Type B pancreatic cell (in vitro differentiated cells): ENCODE measurements at regions not wholly inside any gene's neighbourhood (a gene's known extent, or its start where the extent isn't known, plus 50 kb on each side); places are given as distances from the start of the nearest gene placed in this dataset.
A peak's percentile ranks its signal among the peaks of the same experiment; 100 is the strongest.

Source experiments
- DNase-seq: peaks from one replicate; pipeline ENCODE4 v3.0.0; 2021; ENCODE audit warnings: mixed read lengths; ENCODE audit not compliant: unreplicated experiment; ENCODE audit errors: extremely low spot score
- H3K27ac Mint-ChIP-seq: 2 replicates; pipeline ENCODE4 v1.8.0; 2021; ENCODE audit warnings: mild to moderate bottlenecking, mixed read lengths
- H3K27me3 Mint-ChIP-seq: 2 replicates; pipeline ENCODE4 v1.8.0; 2021; ENCODE audit warnings: mixed read lengths
- H3K36me3 Mint-ChIP-seq: 2 replicates; pipeline ENCODE4 v1.8.0; 2021; ENCODE audit warnings: mixed read lengths
- H3K4me1 Mint-ChIP-seq: one replicate; pipeline ENCODE4 v1.8.0; 2021; ENCODE audit warnings: mixed read lengths; ENCODE audit not compliant: unreplicated experiment
- H3K4me3 Mint-ChIP-seq: 2 replicates; pipeline ENCODE4 v1.8.0; 2021; ENCODE audit warnings: mild to moderate bottlenecking, mixed read lengths
- H3K9me3 Mint-ChIP-seq: 2 replicates; pipeline ENCODE4 v1.8.0; 2021; ENCODE audit warnings: mixed read lengths
- TF ChIP-seq, protein P1 (sequence below): fragments of 200-600 bp; sonication (generic); conservative IDR thresholded peaks from 2 replicates; pipeline ENCODE4 v1.5.0; 2021; ENCODE audit warnings: antibody characterized with exemption, mild to moderate bottlenecking

DNA sequence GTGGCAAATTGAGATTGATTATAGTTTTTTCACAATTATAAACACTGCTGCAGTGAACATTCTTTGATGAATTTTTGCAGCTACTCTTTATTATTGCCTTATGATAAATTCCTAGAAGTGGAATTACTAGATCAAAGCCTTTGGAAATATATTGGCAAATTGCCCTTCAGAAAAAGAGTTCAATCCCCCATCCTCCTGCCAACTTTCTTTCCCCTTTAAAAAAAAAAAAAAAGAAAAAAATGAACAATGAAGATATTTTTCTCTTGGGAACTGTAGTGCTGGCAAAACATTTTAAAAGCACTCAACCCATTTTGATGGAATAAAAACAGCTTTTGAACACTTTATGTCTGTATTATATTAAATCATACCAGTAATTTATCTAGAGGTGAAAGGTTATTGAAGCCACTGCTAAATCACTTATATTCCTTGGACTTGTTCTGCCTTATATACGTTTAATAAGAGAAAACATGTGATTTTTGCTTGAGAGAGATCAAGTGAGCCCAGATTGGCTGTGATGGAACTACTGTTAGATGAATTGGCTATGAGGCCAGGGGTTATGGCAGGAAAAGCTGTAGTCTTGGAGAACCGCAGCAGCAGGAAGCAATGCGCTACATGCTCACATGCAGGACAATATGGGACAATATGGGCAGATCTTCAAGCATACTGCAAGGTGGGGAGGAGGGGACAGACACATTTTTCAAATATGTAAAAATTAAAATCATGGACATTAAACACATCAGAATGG lies 212.8 kb upstream of the C2CD4B start:
- Mint-ChIP-seq H3K27ac (no peak overlapping the region), H3K27me3 (peaks cover 11% of the 10 kb centered on the region), H3K4me1 (no peaks in the 10 kb centered on the region)

DNA sequence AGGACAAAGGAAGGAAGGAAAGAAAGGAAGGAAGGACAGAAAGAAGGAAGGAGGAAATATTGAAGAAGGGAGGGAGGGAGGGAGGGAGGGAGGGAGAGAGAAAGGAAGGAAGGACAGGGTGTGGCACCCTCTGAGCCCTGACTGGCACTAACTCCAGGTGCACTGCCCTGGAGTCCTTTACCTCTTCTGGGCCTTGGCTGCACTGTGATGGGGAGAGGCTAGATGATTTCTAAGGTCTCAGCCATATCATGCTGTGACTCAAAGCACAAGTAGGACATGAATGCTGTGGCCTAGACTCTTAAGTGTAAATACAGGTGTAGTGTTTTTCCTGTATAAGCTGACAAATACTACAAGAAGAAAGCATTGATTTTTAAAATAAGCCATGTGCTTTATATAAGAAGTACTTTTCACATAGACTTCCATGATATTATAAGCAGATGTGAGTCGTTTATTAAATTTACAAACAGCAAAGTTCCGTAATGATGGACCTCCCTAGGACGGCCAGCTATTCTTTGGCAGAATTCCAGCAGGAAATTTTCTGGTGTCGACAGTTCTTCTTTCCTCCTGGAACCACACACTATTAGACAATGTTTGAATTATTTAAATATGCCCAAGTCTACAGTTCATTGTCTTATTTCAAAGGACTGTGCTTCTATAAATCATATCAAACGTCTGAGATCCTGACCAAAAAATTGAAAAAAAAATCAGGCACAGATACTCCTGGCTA lies 213.8 kb upstream of the C2CD4B start:
- peaks cover 17% of the 10 kb centered on the region for H3K27me3 Mint-ChIP-seq
- TF ChIP-seq, protein P1, sequence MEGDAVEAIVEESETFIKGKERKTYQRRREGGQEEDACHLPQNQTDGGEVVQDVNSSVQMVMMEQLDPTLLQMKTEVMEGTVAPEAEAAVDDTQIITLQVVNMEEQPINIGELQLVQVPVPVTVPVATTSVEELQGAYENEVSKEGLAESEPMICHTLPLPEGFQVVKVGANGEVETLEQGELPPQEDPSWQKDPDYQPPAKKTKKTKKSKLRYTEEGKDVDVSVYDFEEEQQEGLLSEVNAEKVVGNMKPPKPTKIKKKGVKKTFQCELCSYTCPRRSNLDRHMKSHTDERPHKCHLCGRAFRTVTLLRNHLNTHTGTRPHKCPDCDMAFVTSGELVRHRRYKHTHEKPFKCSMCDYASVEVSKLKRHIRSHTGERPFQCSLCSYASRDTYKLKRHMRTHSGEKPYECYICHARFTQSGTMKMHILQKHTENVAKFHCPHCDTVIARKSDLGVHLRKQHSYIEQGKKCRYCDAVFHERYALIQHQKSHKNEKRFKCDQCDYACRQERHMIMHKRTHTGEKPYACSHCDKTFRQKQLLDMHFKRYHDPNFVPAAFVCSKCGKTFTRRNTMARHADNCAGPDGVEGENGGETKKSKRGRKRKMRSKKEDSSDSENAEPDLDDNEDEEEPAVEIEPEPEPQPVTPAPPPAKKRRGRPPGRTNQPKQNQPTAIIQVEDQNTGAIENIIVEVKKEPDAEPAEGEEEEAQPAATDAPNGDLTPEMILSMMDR, result no peak
- H3K27ac Mint-ChIP-seq, result no peak overlapping the region
- DNase-seq, result no peak
- H3K4me3 Mint-ChIP-seq, result no peak overlapping the region
- no peaks in the 10 kb centered on the region for H3K9me3 Mint-ChIP-seq
- no peaks in the 10 kb centered on the region for H3K4me1 Mint-ChIP-seq
- no peaks in the 10 kb centered on the region for H3K36me3 Mint-ChIP-seq

More for the DNA sequence above, 212.8 kb upstream of the C2CD4B start:
- no peak for DNase-seq
- Mint-ChIP-seq H3K36me3 (no peaks in the 10 kb centered on the region), H3K9me3 (no peaks in the 10 kb centered on the region), H3K4me3 (no peak overlapping the region)
- TF ChIP-seq, protein P1, result no peak

DNA sequence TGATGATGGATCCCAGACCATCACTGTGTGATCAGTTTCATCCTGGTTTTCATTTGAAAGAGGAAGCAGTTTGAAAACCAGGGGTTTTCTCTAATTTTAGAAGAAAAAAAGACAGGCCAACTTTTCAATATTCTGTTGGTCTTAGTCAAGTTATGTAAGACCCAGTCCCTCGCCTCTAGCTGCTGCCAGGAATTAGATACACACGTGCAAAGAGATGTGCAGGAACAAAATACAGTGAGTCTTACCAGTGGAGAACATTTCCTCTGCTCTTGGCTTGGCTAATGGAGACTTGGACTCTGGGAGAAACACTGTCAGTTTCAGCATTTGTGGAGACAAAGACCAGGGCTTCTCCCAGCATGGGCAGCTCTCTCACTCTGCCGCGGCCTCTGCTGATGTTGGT lies 214.9 kb upstream of the C2CD4B start:
- Mint-ChIP-seq H3K27me3 (peaks cover 22% of the 10 kb centered on the region), H3K36me3 (no peaks in the 10 kb centered on the region), H3K9me3 (no peaks in the 10 kb centered on the region), H3K27ac (no peak overlapping the region), H3K4me1 (no peaks in the 10 kb centered on the region), H3K4me3 (no peak overlapping the region)
- TF ChIP-seq, protein P1, result no peak
- no peak for DNase-seq

DNA sequence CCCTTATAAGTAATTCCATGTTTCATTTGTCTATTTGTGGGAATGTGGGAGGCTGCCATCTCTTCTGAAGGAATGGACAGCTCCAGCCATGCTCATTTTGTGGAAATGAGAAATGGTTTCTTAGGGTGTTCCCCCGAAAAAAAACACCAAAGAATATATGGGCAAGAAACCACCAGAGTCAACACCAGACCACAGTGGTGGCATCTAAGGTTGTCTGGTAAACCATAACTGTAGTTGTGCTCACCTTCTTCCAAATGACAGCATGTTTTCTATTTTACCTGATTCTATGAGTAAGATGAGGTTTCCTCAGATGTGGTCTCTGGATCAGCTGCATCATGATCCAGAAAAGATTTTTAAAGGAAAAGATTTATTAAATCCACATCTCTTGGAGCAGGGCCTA lies 217.0 kb upstream of the C2CD4B start:
- Mint-ChIP-seq H3K4me1 (no peaks in the 10 kb centered on the region), H3K9me3 (no peaks in the 10 kb centered on the region), H3K4me3 (no peak overlapping the region), H3K27me3 (peaks cover 25% of the 10 kb centered on the region), H3K27ac (no peak overlapping the region), H3K36me3 (no peaks in the 10 kb centered on the region)
- TF ChIP-seq, protein P1, result no peak
- DNase-seq, result no peak

DNA sequence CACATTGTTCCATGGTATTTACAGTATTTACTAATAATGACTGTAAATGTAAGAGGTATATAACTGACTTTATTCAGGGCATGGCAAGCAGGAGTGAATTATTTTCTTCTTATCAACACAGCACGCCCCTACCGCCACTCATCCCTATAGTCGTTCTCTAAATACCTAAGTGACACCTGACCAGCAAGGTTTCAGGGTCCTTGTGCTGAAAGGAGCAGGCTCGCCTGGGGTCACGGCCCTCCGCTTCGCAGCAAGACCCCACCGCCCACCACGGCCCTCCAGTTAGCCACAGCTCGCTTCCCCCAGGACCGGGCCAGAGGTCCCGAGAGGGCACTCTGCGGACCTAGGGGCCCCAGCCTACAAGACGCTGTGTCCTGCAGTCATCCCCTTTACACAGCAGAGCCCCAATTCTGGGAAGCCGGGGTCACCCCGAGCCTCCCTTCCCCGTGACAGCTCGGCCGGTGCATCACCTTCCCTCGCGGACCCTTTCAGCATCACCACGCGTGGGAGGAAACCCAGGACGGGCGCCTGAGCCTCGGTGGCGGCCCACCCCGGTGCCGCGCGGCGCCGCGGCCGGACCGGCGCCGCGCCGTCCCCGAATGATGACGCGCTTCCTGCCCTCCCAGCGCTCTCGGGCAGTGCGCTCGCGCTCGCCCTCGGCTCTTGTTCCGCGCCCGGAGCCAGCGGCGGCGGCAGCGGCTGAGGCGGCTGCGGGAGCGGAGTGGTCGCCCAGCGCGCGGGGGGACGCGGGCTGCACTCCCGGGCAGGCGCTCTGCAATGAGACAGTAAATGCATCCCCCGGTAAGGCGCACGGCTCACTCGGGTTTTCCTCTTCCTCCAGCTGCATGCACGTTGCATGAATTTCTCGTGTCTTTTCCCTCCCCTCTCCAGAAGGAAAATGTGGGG lies 225.1 kb upstream of the C2CD4B start, which contains the start of gene TLN2:
Gene TLN2, plus strand, starts transcription at position 666 of the 906 bp plus-strand sequence.
- Mint-ChIP-seq H3K4me1 (peaks cover 8% of the 10 kb centered on the region), H3K27ac (peak within 1 kb of the TSS; percentile 92), H3K36me3 (no peaks in the 10 kb centered on the region), H3K27me3 (peaks cover 10% of the 10 kb centered on the region), H3K4me3 (peak within 1 kb of the TSS; percentile 96), H3K9me3 (no peaks in the 10 kb centered on the region)
- peak; percentile 84 for DNase-seq
- TF ChIP-seq, protein P1, result peak; percentile 7
